ENCODE measurements at regions not wholly inside any gene's neighbourhood (a gene's known extent, or its start where the extent isn't known, plus 50 kb on each side); places are given as distances from the start of the nearest gene placed in this dataset.

- BruUV-seq (replicated peaks), result no TSS peak
- Histone ChIP-seq H3K4me1 (ENCODE audit: control insufficient read depth, extremely low read depth, insufficient read depth, low read length) (peaks cover 14% of the 10 kb centered on the region), H2AFZ (ENCODE audit: low read depth, low read length) (no peak overlapping the region), H3K9me1 (replicated peaks; ENCODE audit: control insufficient read depth, extremely low read depth, insufficient read depth, low read length) (no peaks in the 10 kb centered on the region), H4K20me1 (replicated peaks; ENCODE audit: control insufficient read depth, extremely low read depth, insufficient read depth, low read length) (no peaks in the 10 kb centered on the region), H3K79me2 (ENCODE audit: control insufficient read depth, insufficient read depth, low read length) (no peaks in the 10 kb centered on the region), H3K36me3 (ENCODE audit: control insufficient read depth in 2 of 2, extremely low read depth in 1 of 2, insufficient read depth in 2 of 2, low read length in 2 of 2) (no peaks in the 10 kb centered on the region), H3K9me3 (replicated peaks; ENCODE audit: control insufficient read depth, insufficient read depth, low read length) (no peaks in the 10 kb centered on the region), H3K4me2 (ENCODE audit: insufficient read depth, low read length) (no peak overlapping the region), H3K4me3 (replicated peaks in 1 of 3; ENCODE audit: insufficient read depth in 1 of 3, low read depth in 1 of 3, low read length in 3 of 3) (no peak overlapping the region), H3K27ac (ENCODE audit: insufficient read depth, low read depth, low read length) (no peak overlapping the region), H3K27me3 (ENCODE audit: control insufficient read depth in 2 of 2, insufficient read depth in 2 of 2, low read length in 2 of 2) (peaks cover 0 to 1% of the 10 kb centered on the region in 2 experiments), H3K9ac (replicated peaks; ENCODE audit: extremely low read depth, insufficient read depth, low read length) (no peak overlapping the region)
- FAIRE-seq (no peak), DNase-seq (ENCODE audit: low read depth, low spot score) (no peak)
- dilution Hi-C loops (cut with MboI; ENCODE audit: extremely low pct_ligation_motif_present, low sequenced_read_pairs), result no loop called here
- intact Hi-C loops (cut with micrococcal nuclease), result no loop called here
- CTCF ChIA-PET, result no interaction called here
- POLR2A ChIA-PET, result no interaction called here
- no peak for TF ChIP-seq POLR2A (IDR thresholded peaks at IDR 0.05; ENCODE audit: low read depth, low read length)
- no peak for TF ChIP-seq MYC (IDR thresholded peaks at IDR 0.05; ENCODE audit: low read depth, low read length)
- TF ChIP-seq POLR2AphosphoS5 (IDR thresholded peaks at IDR 0.05; ENCODE audit: insufficient read depth, low read depth, low read length), result no peak
- TF ChIP-seq EZH2 (IDR thresholded peaks at IDR 0.05; ENCODE audit: borderline replicate concordance, low read depth, low read length, severe bottlenecking), result no peak
- no peak for TF ChIP-seq JUN (IDR thresholded peaks at IDR 0.05; ENCODE audit: borderline replicate concordance, insufficient read depth, insufficient read length, low read depth)
- no peak for TF ChIP-seq GATA2 (IDR thresholded peaks at IDR 0.05; ENCODE audit: insufficient read depth, insufficient read length, low read depth, low read length)
- TF ChIP-seq CTCF (IDR thresholded peaks at IDR 0.05; ENCODE audit: extremely low read depth in 1 of 2, insufficient read depth in 1 of 2, low read depth in 1 of 2, low read length in 2 of 2), result no peak
- TF ChIP-seq FOS (IDR thresholded peaks at IDR 0.05; ENCODE audit: borderline replicate concordance, insufficient read depth, low read length), result no peak
Observed at GRCh38 chr16:86410529-86410928, 99.8 kb upstream of the FOXF1 start.

All from endothelial cell of umbilical vein (primary cell).